ENCODE measurements at regions not wholly inside any gene's neighbourhood (a gene's known extent, or its start where the extent isn't known, plus 50 kb on each side); places are given as distances from the start of the nearest gene placed in this dataset.
"Not testable (repeated sequence)": the region's sequence is repeated elsewhere in the genome, so short reads cannot be mapped to it uniquely, and the experiment has no call there.

GRCh38 chr4:100674976-100675375 is 157.2 kb upstream of the EMCN start:
- DNase-seq (ENCODE audit: low read depth in 3 of 3, low spot score in 2 of 3), result no peak

GRCh38 chr4:100657187-100657586 is 139.4 kb upstream of the EMCN start:
- DNase-seq (ENCODE audit: low read depth in 3 of 3, low spot score in 2 of 3), result no peak

GRCh38 chr4:100651499-100652175 is 133.8 kb upstream of the EMCN start:
- DNase-seq (ENCODE audit: low read depth in 3 of 3, low spot score in 2 of 3), result no peak

- DNase-seq (ENCODE audit: low read depth in 3 of 3, low spot score in 2 of 3), result no peak
Observed at GRCh38 chr4:100649417-100649816, 131.6 kb upstream of the EMCN start.

- DNase-seq (ENCODE audit: low read depth in 3 of 3, low spot score in 2 of 3), result no peak
Observed at GRCh38 chr4:100644150-100644549, 126.3 kb upstream of the EMCN start.

- DNase-seq (ENCODE audit: low read depth in 3 of 3, low spot score in 2 of 3), result no peak
Observed at GRCh38 chr4:100641336-100641735, 123.5 kb upstream of the EMCN start.

- DNase-seq (ENCODE audit: low read depth in 3 of 3, low spot score in 2 of 3), result no peak
Observed at GRCh38 chr4:100635899-100636298, 118.1 kb upstream of the EMCN start.

GRCh38 chr4:100633269-100633668 is 115.4 kb upstream of the EMCN start:
- DNase-seq (ENCODE audit: low read depth in 3 of 3, low spot score in 2 of 3), result no peak

- DNase-seq (ENCODE audit: low read depth in 3 of 3, low spot score in 2 of 3), result no peak
Observed at GRCh38 chr4:100632163-100632562, 114.3 kb upstream of the EMCN start.

GRCh38 chr4:100631281-100631968 is 113.6 kb upstream of the EMCN start:
- DNase-seq (ENCODE audit: low read depth in 3 of 3, low spot score in 2 of 3), result no peak

GRCh38 chr4:100630341-100630740 is 112.5 kb upstream of the EMCN start:
- no peak for DNase-seq (ENCODE audit: low read depth in 3 of 3, low spot score in 2 of 3)

- no peak for DNase-seq (ENCODE audit: low read depth in 3 of 3, low spot score in 2 of 3)
Observed at GRCh38 chr4:100609810-100610209, 92.0 kb upstream of the EMCN start.

- not testable (repeated sequence) for DNase-seq (ENCODE audit: low read depth in 3 of 3, low spot score in 2 of 3)
Observed at GRCh38 chr4:100608651-100609050, 90.8 kb upstream of the EMCN start.

- no peak for DNase-seq (ENCODE audit: low read depth in 3 of 3, low spot score in 2 of 3)
Observed at GRCh38 chr4:100605144-100605543, 87.3 kb upstream of the EMCN start.

- peak in 1 of 3 donors; percentile 8 for DNase-seq (ENCODE audit: low read depth in 3 of 3, low spot score in 2 of 3)
Observed at GRCh38 chr4:100593935-100594334, 76.1 kb upstream of the EMCN start.

GRCh38 chr4:100591161-100591876 is 73.5 kb upstream of the EMCN start:
- peak in 1 of 3 donors; percentile 18 for DNase-seq (ENCODE audit: low read depth in 3 of 3, low spot score in 2 of 3)

GRCh38 chr4:100590325-100590724 is 72.5 kb upstream of the EMCN start:
- DNase-seq (ENCODE audit: low read depth in 3 of 3, low spot score in 2 of 3), result no peak

- DNase-seq (ENCODE audit: low read depth in 3 of 3, low spot score in 2 of 3), result no peak
Observed at GRCh38 chr4:100588076-100588475, 70.3 kb upstream of the EMCN start.

GRCh38 chr4:100582146-100582545 is 64.3 kb upstream of the EMCN start:
- DNase-seq (ENCODE audit: low read depth in 3 of 3, low spot score in 2 of 3), result peak in 1 of 3 donors; percentile 18

GRCh38 chr4:100581337-100581736 is 63.5 kb upstream of the EMCN start:
- DNase-seq (ENCODE audit: low read depth in 3 of 3, low spot score in 2 of 3), result no peak

GRCh38 chr4:100576570-100576969 is 58.7 kb upstream of the EMCN start:
- no peak for DNase-seq (ENCODE audit: low read depth in 3 of 3, low spot score in 2 of 3)

GRCh38 chr4:100574607-100575006 is 56.8 kb upstream of the EMCN start:
- no peak for DNase-seq (ENCODE audit: low read depth in 3 of 3, low spot score in 2 of 3)

Data from right renal cortex interstitium (tissue), 3 donors.